KMS-11 (cell line): ENCODE measurements at regions not wholly inside any gene's neighbourhood (a gene's known extent, or its start where the extent isn't known, plus 50 kb on each side); places are given as distances from the start of the nearest gene placed in this dataset.

ENCODE experiments used
- H2AFZ ChIP-seq: fragments of 200-600 bp; sonication (generic); 2 replicates; pipeline ENCODE4 v1.6.1; 2016; ENCODE audit warnings: antibody characterized with exemption, mixed run types, low read depth
- H3K27ac ChIP-seq: fragments of 200-600 bp; sonication (generic); 2 replicates; pipeline ENCODE4 v1.6.1; 2016; ENCODE audit warnings: mild to moderate bottlenecking, mixed run types
- H3K27me3 ChIP-seq: fragments of 200-600 bp; sonication (generic); 2 replicates; pipeline ENCODE4 v1.6.1; 2017; ENCODE audit warnings: mild to moderate bottlenecking, low read depth, mixed run types, moderate library complexity; ENCODE audit not compliant: insufficient read depth
- H3K36me3 ChIP-seq: fragments of 200-600 bp; sonication (generic); 2 replicates; pipeline ENCODE4 v1.6.1; 2017; ENCODE audit warnings: mild to moderate bottlenecking, mixed run types; ENCODE audit not compliant: insufficient read depth
- H3K4me1 ChIP-seq: fragments of 200-600 bp; sonication (generic); 2 replicates; pipeline ENCODE4 v1.6.1; 2016; ENCODE audit warnings: mild to moderate bottlenecking, low read depth, mixed run types; ENCODE audit not compliant: poor library complexity, severe bottlenecking
- H3K4me2 ChIP-seq: fragments of 200-600 bp; sonication (generic); 2 replicates; pipeline ENCODE4 v1.7.0; 2016; ENCODE audit warnings: mild to moderate bottlenecking, mixed run types
- H3K4me3 ChIP-seq: fragments of 200-600 bp; sonication (generic); IDR thresholded peaks from 2 replicates; pipeline ENCODE4 v1.6.1; 2017; ENCODE audit warnings: low read depth, low read length, mixed read lengths; ENCODE audit not compliant: insufficient read depth
- H3K79me2 ChIP-seq: fragments of 200-600 bp; sonication (generic); 2 replicates; pipeline ENCODE4 v1.6.1; 2016; ENCODE audit warnings: low read depth, mixed run types; ENCODE audit not compliant: insufficient read depth
- H3K9ac ChIP-seq: fragments of 200-600 bp; sonication (generic); 2 replicates; pipeline ENCODE4 v1.6.1; 2016; ENCODE audit warnings: mild to moderate bottlenecking, mixed run types
- H4K20me1 ChIP-seq: fragments of 200-600 bp; sonication (generic); 2 replicates; pipeline ENCODE4 v1.6.1; 2016; ENCODE audit warnings: mild to moderate bottlenecking, mixed run types; ENCODE audit not compliant: insufficient read depth
- TF ChIP-seq, protein P1 (sequence below): fragments of 200-600 bp; sonication (generic); conservative IDR thresholded peaks from 2 replicates; pipeline ENCODE4 v1.6.1; 2017; ENCODE audit warnings: low read depth, mild to moderate bottlenecking, antibody characterized with exemption, low read length, moderate library complexity, mixed read lengths

- Histone ChIP-seq H3K27ac (no peak overlapping the region), H3K36me3 (no peaks in the 10 kb centered on the region), H3K9ac (no peak overlapping the region), H3K27me3 (no peaks in the 10 kb centered on the region), H3K4me2 (no peak overlapping the region), H2AFZ (no peak overlapping the region), H4K20me1 (no peaks in the 10 kb centered on the region), H3K79me2 (no peaks in the 10 kb centered on the region), H3K4me1 (no peaks in the 10 kb centered on the region), H3K4me3 (no peak overlapping the region)
- TF ChIP-seq, protein P1, sequence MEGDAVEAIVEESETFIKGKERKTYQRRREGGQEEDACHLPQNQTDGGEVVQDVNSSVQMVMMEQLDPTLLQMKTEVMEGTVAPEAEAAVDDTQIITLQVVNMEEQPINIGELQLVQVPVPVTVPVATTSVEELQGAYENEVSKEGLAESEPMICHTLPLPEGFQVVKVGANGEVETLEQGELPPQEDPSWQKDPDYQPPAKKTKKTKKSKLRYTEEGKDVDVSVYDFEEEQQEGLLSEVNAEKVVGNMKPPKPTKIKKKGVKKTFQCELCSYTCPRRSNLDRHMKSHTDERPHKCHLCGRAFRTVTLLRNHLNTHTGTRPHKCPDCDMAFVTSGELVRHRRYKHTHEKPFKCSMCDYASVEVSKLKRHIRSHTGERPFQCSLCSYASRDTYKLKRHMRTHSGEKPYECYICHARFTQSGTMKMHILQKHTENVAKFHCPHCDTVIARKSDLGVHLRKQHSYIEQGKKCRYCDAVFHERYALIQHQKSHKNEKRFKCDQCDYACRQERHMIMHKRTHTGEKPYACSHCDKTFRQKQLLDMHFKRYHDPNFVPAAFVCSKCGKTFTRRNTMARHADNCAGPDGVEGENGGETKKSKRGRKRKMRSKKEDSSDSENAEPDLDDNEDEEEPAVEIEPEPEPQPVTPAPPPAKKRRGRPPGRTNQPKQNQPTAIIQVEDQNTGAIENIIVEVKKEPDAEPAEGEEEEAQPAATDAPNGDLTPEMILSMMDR, result no peak
These were observed 750.0 kb upstream of the ZNF608 start for GRCh38 chr5:125496393-125496792.

- Histone ChIP-seq H3K36me3 (no peaks in the 10 kb centered on the region), H3K9ac (no peak overlapping the region), H3K4me2 (no peak overlapping the region), H4K20me1 (no peaks in the 10 kb centered on the region), H3K4me3 (no peak overlapping the region), H3K27me3 (no peaks in the 10 kb centered on the region), H3K79me2 (no peaks in the 10 kb centered on the region), H3K27ac (no peak overlapping the region), H3K4me1 (no peaks in the 10 kb centered on the region), H2AFZ (no peak overlapping the region)
- TF ChIP-seq, protein P1, result no peak
These were observed 751.2 kb upstream of the ZNF608 start for GRCh38 chr5:125497651-125498050.

- no peaks in the 10 kb centered on the region for H3K27me3 ChIP-seq
- H3K4me1 ChIP-seq, result no peaks in the 10 kb centered on the region
- no peak overlapping the region for H3K9ac ChIP-seq
- H4K20me1 ChIP-seq, result no peaks in the 10 kb centered on the region
- no peaks in the 10 kb centered on the region for H3K79me2 ChIP-seq
- no peaks in the 10 kb centered on the region for H3K36me3 ChIP-seq
- H2AFZ ChIP-seq, result no peak overlapping the region
- no peak overlapping the region for H3K27ac ChIP-seq
- TF ChIP-seq, protein P1, result no peak
- H3K4me3 ChIP-seq, result no peak overlapping the region
- no peak overlapping the region for H3K4me2 ChIP-seq
These were observed 753.3 kb upstream of the ZNF608 start for GRCh38 chr5:125499636-125500332.

DNA sequence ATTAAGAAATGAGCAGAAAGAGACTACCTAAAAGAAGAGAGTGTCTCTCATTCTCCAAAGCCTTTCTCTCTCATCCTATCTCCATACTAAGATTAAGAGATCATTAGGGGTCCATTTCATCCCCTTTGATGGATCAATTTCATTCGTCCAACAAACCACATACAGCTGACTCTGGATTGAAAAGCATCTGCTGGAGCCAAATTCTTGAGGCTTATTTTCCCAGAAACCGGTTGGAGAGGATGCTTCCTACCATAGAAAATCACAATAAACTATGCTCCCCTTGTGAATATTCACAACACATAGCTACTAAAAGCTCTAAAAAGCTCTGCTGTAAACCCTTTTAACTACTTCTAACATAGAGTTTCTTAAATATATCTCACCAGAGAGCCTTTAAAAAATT lies 755.0 kb upstream of the ZNF608 start:
- TF ChIP-seq, protein P1, result no peak
- H3K4me2 ChIP-seq, result no peak overlapping the region

More for the DNA sequence above, 755.0 kb upstream of the ZNF608 start:
- H3K79me2 ChIP-seq, result no peaks in the 10 kb centered on the region
- no peak overlapping the region for H2AFZ ChIP-seq
- H3K9ac ChIP-seq, result no peak overlapping the region
- no peak overlapping the region for H3K4me3 ChIP-seq
- H3K36me3 ChIP-seq, result no peaks in the 10 kb centered on the region
- H4K20me1 ChIP-seq, result no peaks in the 10 kb centered on the region
- H3K27me3 ChIP-seq, result no peaks in the 10 kb centered on the region
- no peaks in the 10 kb centered on the region for H3K4me1 ChIP-seq
- H3K27ac ChIP-seq, result no peak overlapping the region
